HG03103 (cell line): ENCODE measurements at regions not wholly inside any gene's neighbourhood (a gene's known extent, or its start where the extent isn't known, plus 50 kb on each side); places are given as distances from the start of the nearest gene placed in this dataset.

Source experiments
- ATAC-seq: cut with Tn5 transposase; IDR thresholded peaks from one replicate; pipeline ENCODE4 v1.9.1; 2021; ENCODE audit warnings: low read depth; ENCODE audit not compliant: unreplicated experiment

DNA sequence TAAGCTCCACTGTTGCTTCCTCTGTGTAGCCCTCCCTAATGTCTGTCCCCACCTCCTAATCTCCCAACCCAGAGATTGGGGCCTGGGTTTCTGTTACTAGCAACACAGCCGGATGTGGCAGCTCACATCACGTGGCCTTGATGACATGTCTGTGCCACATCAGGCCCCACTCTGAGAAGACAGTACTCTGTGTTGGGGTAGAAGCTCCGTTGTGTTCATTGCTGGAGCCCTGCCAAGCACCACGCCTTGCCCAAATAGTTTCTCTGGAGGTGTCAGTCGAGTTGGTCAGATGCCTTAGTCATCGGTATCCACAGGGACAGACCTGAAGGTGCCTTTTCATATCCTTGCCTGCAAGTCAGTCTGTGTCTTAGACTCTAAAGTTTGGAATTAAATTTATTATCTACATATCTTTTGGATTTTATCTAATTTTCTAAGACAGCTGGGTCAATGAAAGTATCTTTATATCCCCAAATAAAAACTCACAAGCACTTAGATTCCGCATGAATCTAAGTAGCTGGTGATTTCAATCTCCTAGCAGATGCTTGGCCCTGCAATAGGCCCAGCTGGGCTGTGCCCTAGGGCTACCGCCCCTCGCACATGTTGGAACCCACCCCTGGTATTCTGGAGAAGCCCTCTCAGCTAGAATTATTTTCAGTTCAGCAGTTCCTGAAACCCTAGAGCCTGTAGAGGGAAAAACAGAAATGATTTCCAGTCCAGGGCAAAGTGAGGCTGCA is 204.0 kb upstream of the TSHZ3 start:
- ATAC-seq = no peak

DNA sequence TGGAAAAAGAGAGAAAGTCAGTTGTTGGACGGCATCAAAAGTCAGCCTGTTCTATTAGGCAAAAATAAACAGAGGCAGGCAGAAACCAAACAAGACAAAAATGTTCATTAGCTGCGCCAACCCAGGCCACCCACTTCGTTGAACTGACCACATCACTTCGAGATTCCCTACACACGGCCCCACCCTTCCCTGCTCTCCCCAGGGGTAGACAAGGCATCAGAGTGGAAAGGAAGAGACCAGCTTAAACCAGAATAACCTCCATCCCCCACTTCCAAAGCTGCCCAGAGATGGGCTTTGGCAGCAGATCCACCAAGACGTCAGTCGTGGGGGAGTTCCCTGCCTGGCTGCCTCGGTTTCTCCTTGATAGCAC is 204.6 kb upstream of the TSHZ3 start:
- no peak for ATAC-seq

- no peak for ATAC-seq
Observed at GRCh38 chr19:31554360-31554759, 205.1 kb upstream of the TSHZ3 start.

DNA sequence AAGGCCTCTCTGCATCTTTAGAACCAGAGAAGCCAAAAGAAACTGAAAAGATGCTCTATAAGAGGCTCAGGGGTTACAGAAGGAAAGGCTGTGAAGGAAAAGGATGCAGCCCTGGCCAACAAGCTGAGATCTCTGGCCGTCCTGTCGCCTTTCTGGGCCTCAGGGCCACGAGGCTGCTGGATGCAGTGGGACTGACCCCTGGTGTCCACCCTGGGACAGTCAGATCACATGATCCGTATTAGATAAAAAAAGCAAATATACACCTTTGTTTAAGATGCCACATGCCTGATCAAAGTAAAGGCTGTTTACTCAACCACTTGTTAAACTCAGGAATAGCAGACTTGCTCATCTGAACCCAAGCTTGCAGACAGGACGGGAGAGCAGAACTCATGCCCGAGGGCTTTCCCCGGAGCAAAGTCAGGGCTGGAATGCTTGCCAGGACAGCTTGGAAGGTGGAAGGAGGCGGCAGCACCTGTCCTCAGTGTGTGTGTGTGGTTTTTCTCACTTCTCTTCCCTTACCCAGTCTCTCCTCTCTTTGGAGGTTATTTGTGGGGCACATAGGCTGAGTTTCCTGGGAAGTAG is 206.5 kb upstream of the TSHZ3 start:
- no peak for ATAC-seq

GRCh38 chr19:31559494-31559893 is 210.3 kb upstream of the TSHZ3 start:
- no peak for ATAC-seq

DNA sequence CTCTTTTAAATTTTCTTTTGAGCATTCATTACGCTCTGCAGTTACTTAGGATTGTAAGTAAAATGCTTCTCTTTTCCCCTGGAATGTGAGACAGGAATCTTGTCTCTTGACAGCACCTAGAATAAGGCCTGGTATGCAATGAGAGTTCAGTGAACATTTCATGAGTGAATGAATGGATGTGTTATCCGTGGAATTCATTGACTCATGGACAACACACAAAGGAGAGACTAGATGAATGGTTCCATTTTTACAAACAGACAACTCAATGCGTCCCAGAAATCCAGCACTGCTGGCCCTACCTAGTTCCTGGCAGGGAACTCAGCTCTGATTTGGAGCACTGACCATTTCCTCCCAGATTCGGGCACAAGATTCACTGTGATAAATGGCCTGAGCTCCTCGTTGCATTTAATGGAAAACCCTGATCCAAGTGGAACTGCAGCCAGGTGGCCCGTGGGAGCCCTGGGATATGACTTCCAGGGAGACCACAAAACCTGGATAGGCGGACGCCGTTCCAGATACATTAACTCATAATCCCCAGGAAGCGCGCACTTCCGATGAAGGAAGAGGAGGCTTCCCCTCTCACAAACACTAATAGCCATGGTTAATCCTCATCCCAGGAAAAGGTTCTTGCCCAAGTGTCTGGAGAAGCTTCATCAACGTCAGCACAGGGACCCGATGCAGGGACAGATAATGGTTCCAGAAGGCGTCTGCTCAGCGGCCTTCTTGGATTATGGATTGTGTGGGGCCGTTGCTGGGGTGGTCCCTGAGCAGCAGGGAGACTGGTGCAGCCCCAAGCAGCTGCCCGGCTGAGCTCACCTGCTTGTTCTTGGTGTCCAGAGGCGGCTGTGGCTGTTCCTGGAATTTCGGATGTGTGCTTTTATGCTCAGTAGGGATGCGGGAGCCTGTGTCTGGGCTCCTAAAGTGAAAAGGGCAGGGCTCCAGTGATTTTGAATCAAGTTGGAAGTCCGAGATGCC is 211.1 kb upstream of the TSHZ3 start:
- ATAC-seq = no peak

DNA sequence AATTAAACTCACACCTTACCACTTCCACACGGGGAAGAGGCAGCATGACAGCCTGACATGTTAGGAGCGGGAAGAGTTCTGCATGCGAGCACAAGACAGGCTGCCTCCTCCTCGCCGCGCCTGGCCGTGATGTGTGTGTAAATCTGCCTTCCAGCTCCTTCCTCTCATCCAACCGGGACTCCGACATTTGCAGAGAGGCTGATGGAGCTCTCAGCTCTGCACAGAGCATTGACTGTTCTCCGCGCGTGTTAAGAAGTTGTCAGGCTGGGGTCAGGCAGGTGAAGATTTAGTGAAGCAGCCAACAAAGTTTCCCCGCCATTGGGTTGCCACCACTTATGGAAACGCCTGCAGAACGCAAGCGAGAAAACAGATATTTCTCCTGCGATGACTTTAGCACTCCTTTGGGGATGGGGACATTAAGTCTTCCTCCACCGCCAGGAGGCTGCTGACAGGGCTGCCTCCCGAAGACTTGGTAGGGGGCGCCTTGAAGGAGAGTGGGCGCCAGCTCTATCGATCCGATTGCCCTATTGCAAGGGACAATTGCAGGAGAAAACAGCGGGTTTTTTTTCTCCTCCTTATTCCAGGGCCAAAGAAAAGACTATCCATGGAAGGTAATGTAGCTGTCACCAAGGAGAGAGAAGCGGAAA is 213.9 kb upstream of the TSHZ3 start:
- ATAC-seq = no peak

GRCh38 chr19:31567776-31568175 is 218.5 kb upstream of the TSHZ3 start:
- no peak for ATAC-seq

- ATAC-seq = no peak
Observed at GRCh38 chr19:31568724-31569123, 219.5 kb upstream of the TSHZ3 start.

- ATAC-seq = no peak
Observed at GRCh38 chr19:31570718-31571117, 221.5 kb upstream of the TSHZ3 start.

DNA sequence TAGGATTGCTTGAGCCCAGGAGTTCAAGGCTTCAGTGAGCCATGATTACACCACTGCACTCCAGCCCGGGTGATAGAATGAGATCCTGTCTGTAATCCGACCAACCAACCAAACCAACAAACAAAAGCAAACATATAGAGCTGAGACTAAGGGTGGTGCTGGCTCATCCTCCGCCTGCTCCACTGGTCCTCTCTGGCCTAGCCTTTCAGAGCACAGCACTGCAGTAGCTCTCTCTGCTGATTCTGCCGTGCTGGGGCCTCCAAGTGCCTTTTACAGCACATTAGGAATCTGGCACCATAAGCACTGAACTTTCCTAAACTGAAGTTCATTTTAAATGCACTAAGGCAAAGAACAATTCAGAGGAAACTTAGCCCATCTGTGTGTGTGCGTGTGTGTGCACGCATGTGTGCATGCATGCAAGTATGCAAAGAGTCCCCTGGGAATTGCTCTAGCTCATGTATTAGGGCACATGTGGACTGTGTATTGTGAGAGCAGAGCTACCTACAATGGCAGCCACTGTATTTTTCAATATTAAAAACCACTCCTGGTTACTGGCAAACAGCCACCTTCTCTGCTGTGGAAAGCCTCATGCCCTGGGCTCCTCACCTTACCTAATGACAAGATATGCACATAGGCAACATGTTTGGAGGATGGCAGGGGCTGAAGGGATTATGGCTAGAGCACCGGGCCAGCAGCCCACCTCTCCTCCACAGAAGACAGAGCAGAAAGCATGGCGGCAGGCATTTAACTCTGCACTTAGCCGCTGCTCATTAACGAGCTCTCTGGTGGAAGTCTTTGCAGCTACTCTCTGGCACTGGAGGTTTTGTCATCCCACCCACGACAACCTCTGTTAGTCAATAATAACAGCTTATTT is 223.1 kb upstream of the TSHZ3 start:
- ATAC-seq = no peak

- no peak for ATAC-seq
Observed at GRCh38 chr19:31572976-31573298, 223.7 kb upstream of the TSHZ3 start.

DNA sequence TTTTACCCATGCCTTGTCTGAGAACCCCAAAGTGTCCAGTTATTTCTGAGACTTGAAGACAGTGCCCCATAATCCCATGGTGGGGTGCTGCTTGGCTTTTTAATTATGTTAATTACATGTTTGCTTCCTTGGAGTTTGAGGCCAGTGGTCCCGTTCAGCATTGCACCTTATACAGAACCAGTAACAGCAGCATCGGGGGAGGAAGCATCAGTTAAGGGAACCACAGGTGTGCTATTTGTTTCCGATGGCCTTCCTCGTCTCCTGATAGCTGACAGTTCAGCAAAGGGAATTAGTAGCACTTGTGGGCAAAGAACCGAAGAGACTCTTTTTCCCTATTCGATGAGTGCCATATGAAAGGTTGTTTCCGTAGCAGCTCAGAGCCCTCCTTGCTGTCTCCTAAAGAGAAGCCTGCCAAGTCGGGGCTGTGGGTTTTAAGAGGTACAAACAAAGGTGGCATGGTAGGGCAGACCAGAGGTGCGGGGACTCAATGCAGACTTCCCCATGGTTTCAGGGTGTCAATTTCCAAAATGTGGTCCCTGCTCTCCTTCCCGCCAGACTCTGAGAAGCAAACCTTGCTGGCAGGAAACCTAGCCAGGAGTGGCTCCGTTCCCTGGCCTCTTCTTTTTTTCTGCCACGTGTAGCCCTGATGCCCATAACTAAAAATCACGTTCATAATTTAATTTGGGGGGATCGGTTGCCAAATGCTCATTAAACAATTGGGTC is 225.2 kb upstream of the TSHZ3 start:
- ATAC-seq = no peak

DNA sequence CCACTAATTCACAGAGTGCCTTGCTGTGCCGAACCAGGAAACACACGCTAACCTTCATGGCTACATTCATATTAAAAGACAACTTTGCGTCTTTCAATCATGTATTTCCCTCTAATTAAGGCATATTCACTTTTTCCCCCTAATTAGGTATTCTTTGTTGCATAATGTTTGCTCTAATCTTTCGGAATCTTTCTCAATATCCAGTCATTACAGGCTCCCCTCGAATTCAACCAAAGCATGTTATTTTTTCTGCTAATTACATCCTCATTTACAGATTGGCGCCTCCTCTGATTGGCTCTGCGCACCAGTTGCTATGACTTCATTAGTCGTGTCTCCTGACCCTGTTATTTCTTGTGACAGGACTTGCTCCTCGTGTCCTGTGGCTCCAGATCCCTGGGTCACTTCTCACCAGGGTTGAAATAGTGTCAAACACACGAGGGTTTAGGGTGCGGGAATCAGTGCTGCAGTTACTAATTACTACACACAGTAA is 226.7 kb upstream of the TSHZ3 start:
- no peak for ATAC-seq

GRCh38 chr19:31578326-31578725 is 229.1 kb upstream of the TSHZ3 start:
- ATAC-seq = no peak

GRCh38 chr19:31583148-31583547 is 233.9 kb upstream of the TSHZ3 start:
- no peak for ATAC-seq

GRCh38 chr19:31586282-31586681 is 237.0 kb upstream of the TSHZ3 start:
- no peak for ATAC-seq

GRCh38 chr19:31589109-31589508 is 239.9 kb upstream of the TSHZ3 start:
- no peak for ATAC-seq

DNA sequence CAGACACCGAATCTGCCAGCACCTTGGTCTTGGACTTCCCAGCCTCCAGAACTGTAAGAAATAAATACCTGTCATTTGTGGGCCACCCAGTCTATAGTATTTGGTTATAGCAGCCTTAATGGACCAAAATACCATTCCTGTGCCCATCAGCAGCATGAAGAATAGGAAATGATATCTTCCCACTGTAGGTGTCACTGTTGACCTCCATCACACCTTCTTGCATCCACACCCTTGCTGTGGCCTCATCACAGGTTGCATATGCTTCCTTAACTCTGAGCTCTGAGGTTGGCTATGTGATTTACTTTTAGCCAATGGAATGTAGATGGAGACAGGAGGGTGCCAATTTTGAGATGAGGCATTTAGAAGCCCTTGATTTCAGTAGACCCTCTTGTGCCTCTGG is 242.0 kb upstream of the TSHZ3 start:
- ATAC-seq = no peak
